Sigmoid colon (tissue), 4 donors: ENCODE measurements at regions not wholly inside any gene's neighbourhood (a gene's known extent, or its start where the extent isn't known, plus 50 kb on each side); places are given as distances from the start of the nearest gene placed in this dataset.

ENCODE experiments used
- EP300 ChIP-seq, 4 donors: sonication (generic); formaldehyde crosslinking; IDR thresholded peaks; one replicate each; pipeline ENCODE4 v1.6.1; 2017; ENCODE audit warnings: antibody characterized with exemption in 4 of 4
- POLR2A ChIP-seq, 2 donors: fragments of 450-650 bp; IDR thresholded peaks; one replicate each; pipeline ENCODE4 v1.6.1; 2016; ENCODE audit warnings: antibody characterized with exemption in 2 of 2, mild to moderate bottlenecking in 2 of 2, moderate library complexity in 2 of 2
- TF ChIP-seq, protein P1 (sequence below), 4 experiments: fragments of 450-650 bp in 3 of 4; fragments of 200-600 bp in 1 of 4; IDR thresholded peaks; one replicate each; pipeline ENCODE4 v1.5.1; 2016 to 2019; ENCODE audit warnings: antibody characterized with exemption in 4 of 4, mild to moderate bottlenecking in 3 of 4, moderate library complexity in 2 of 4

DNA sequence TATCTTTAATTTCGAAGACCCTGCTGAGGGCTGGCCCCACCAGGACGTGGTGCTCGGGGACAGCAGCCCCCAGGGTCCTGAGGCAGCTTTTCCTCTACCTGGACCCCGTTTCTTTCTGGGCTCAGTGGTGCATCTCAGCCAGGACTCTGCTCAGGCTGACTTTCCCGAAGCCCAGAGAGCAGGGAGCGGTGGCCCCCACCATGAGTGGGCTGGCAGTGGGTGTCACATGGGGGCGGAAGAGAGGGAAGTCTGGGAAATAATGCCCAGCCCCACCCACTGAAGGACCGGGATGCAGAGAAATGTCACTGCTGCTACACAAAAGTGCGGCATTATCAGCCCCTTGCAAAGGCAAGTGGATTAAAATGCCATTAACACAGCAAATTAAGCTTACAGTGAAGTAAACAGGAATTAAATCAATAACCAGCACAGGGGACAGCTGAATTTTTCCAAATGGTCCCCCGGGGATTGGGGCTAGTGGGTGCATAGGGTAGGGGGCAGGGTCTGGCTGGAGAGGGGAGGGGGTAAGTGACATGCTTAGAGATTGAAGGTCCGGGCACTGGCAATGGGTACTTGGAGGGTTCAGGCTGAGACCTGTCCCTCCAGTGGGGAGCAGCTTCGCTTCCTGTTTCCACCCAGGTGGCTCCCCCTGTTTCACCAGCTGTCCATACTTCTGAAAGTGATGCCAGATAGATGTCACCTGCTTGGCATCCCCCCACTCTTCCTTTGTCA, 177.3 kb downstream of the URI1 start:
- TF ChIP-seq, protein P1, sequence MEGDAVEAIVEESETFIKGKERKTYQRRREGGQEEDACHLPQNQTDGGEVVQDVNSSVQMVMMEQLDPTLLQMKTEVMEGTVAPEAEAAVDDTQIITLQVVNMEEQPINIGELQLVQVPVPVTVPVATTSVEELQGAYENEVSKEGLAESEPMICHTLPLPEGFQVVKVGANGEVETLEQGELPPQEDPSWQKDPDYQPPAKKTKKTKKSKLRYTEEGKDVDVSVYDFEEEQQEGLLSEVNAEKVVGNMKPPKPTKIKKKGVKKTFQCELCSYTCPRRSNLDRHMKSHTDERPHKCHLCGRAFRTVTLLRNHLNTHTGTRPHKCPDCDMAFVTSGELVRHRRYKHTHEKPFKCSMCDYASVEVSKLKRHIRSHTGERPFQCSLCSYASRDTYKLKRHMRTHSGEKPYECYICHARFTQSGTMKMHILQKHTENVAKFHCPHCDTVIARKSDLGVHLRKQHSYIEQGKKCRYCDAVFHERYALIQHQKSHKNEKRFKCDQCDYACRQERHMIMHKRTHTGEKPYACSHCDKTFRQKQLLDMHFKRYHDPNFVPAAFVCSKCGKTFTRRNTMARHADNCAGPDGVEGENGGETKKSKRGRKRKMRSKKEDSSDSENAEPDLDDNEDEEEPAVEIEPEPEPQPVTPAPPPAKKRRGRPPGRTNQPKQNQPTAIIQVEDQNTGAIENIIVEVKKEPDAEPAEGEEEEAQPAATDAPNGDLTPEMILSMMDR (IDR thresholded peaks at IDR 0.05), result no peak
- TF ChIP-seq POLR2A (IDR thresholded peaks at IDR 0.05), result no peak
- TF ChIP-seq EP300 (IDR thresholded peaks at IDR 0.05), result no peak
